HepG2 (cell line): ENCODE measurements at regions not wholly inside any gene's neighbourhood (a gene's known extent, or its start where the extent isn't known, plus 50 kb on each side); places are given as distances from the start of the nearest gene placed in this dataset.

Experiments used
- ATAC-seq: fragments of 200-7000 bp; cut with Tn5 transposase; 3 replicates; pipeline ENCODE4 v1.9.1; 2020; ENCODE audit warnings: mild to moderate bottlenecking, moderate library complexity
- BruUV-seq: library from RNA; stranded (reverse); fragments of 400-500 nt; replicated peaks from 2 replicates; lab custom pipeline; 2021; lab: Mats Ljungman, UMichigan
- CTCF ChIA-PET: fragments of 300-600 bp; formaldehyde crosslinking; extraction: SDS; loops from one replicate; lab custom pipeline; 2021; ENCODE audit warnings: low total read pairs, inconsistent platforms, low intra/inter-chr PET ratio; lab: Yijun Ruan, JAX
- POLR2A ChIA-PET: fragments of 350-600 bp; sonication (Branson Sonifier 250); formaldehyde crosslinking; loops from one replicate; lab custom pipeline; 2020; ENCODE audit warnings: antibody characterized with exemption, inconsistent platforms; lab: Yijun Ruan, JAX
- DNase-seq: peaks from one replicate; pipeline ENCODE4 v3.0.0-alpha.2; 2015; ENCODE audit warnings: low spot score
- FAIRE-seq: peaks from 3 replicates; lab custom pipeline; 2011; peaks lifted over from hg19 to GRCh38; lab: Jason Lieb, UNC
- H2AFZ ChIP-seq: one replicate; pipeline ENCODE4 v1.6.1; 2011; ENCODE audit warnings: low read length, inconsistent platforms
- H3K27ac ChIP-seq: fragments of 300-600 bp; 3 replicates; pipeline ENCODE4 v1.8.0; 2011; ENCODE audit warnings: mixed run types, mild to moderate bottlenecking, mixed read lengths, low read length, inconsistent platforms; ENCODE audit not compliant: insufficient read depth; ENCODE audit errors: extremely low read length
- H3K27me3 ChIP-seq, 2 experiments: fragments of 200-600 bp in 1 of 2; 2 replicates in 1 of 2; 3 replicates in 1 of 2; pipeline versions ENCODE4 v1.6.0 to v1.8.0; 2011; ENCODE audit warnings: low read length in 2 of 2, mild to moderate bottlenecking in 2 of 2, moderate library complexity in 2 of 2, inconsistent platforms in 1 of 2; ENCODE audit not compliant: insufficient read depth in 2 of 2, control insufficient read depth in 1 of 2
- H3K36me3 ChIP-seq, 2 experiments: fragments of 200-600 bp in 1 of 2; replicated peaks in 1 of 2; 2 replicates in 1 of 2; 3 replicates in 1 of 2; pipeline versions ENCODE4 v1.5.1 to v1.8.0; 2011; ENCODE audit warnings: low read length in 2 of 2, inconsistent platforms in 1 of 2; ENCODE audit not compliant: insufficient read depth in 2 of 2, control insufficient read depth in 1 of 2
- H3K4me1 ChIP-seq: 2 replicates; pipeline ENCODE4 v1.5.1; 2012; ENCODE audit warnings: low read length, inconsistent platforms; ENCODE audit not compliant: insufficient read depth
- H3K4me2 ChIP-seq: 2 replicates; pipeline ENCODE4 v1.6.0; 2011; ENCODE audit warnings: low read depth, low read length, inconsistent platforms
- H3K4me3 ChIP-seq, 3 experiments: fragments of 200-600 bp in 1 of 3; sonication (generic), shearing (Covaris generic) in 1 of 3; replicated peaks in 1 of 3; 2 replicates each; pipeline ENCODE4 v1.5.1; 2011 to 2016; ENCODE audit warnings: low read length in 3 of 3, inconsistent platforms in 2 of 3, low read depth in 2 of 3, mild to moderate bottlenecking in 2 of 3, control low read depth in 1 of 3, mixed read lengths in 1 of 3; ENCODE audit not compliant: insufficient read depth in 1 of 3
- H3K79me2 ChIP-seq: one replicate; pipeline ENCODE4 v1.6.1; 2011; ENCODE audit warnings: low read length, inconsistent platforms; ENCODE audit not compliant: insufficient read depth
- H3K9ac ChIP-seq: 2 replicates; pipeline ENCODE4 v1.6.0; 2011; ENCODE audit warnings: mild to moderate bottlenecking, low read depth, low read length, inconsistent platforms; ENCODE audit not compliant: insufficient read depth
- H3K9me3 ChIP-seq: 2 replicates; pipeline ENCODE4 v1.5.1; 2012; ENCODE audit warnings: mild to moderate bottlenecking, low read length
- H4K20me1 ChIP-seq: 2 replicates; pipeline ENCODE4 v1.6.0; 2011; ENCODE audit warnings: inconsistent platforms, mild to moderate bottlenecking, low read length, moderate library complexity; ENCODE audit not compliant: insufficient read depth
- ATF7 ChIP-seq, 2 experiments: fragments of 450-650 bp in 1 of 2; sonication (generic) in 1 of 2; formaldehyde crosslinking in 1 of 2; IDR thresholded peaks; 2 replicates each; pipeline versions ENCODE4 v1.4.0 to v1.6.1; 2016 to 2020; ENCODE audit warnings: antibody characterized with exemption in 1 of 2, mild to moderate bottlenecking in 1 of 2, missing genetic modification reagents in 1 of 2
- CBX5 ChIP-seq: sonication (generic); formaldehyde crosslinking; IDR thresholded peaks from 2 replicates; pipeline ENCODE4 v1.4.0; 2020; ENCODE audit warnings: missing genetic modification reagents, borderline replicate concordance
- DMAP1 ChIP-seq: IDR thresholded peaks from 2 replicates; pipeline ENCODE4 v1.6.1; 2016
- GZF1 ChIP-seq: sonication (generic); formaldehyde crosslinking; IDR thresholded peaks from 2 replicates; pipeline ENCODE4 v1.5.1; 2020; ENCODE audit warnings: mild to moderate bottlenecking, missing genetic modification reagents
- HOXA3 ChIP-seq: sonication (generic); formaldehyde crosslinking; IDR thresholded peaks from 2 replicates; pipeline ENCODE4 v1.5.0; 2020; ENCODE audit warnings: missing genetic modification reagents
- HOXA7 ChIP-seq: sonication (generic); formaldehyde crosslinking; IDR thresholded peaks from 2 replicates; pipeline ENCODE4 v1.8.1; 2022; ENCODE audit warnings: mild to moderate bottlenecking, missing genetic modification reagents, moderate library complexity
- MAFF ChIP-seq: IDR thresholded peaks from 2 replicates; pipeline ENCODE4 v1.6.1; 2011; ENCODE audit warnings: low read depth, low read length, improper control_type of control experiment
- MAFK ChIP-seq, 2 experiments: IDR thresholded peaks in 1 of 2; conservative IDR thresholded peaks in 1 of 2; 2 replicates each; pipeline ENCODE4 v1.6.1; 2011; ENCODE audit warnings: improper control_type of control experiment in 2 of 2, low read length in 2 of 2
- MTF2 ChIP-seq: sonication (generic); formaldehyde crosslinking; IDR thresholded peaks from 2 replicates; pipeline ENCODE4 v1.5.0; 2020; ENCODE audit warnings: missing genetic modification reagents, borderline replicate concordance
- MXD4 ChIP-seq: IDR thresholded peaks from 2 replicates; pipeline ENCODE4 v1.6.1; 2016; ENCODE audit warnings: mild to moderate bottlenecking, missing biosample characterization, missing genetic modification reagents
- NCOR1 ChIP-seq: fragments of 200-600 bp; sonication (generic); IDR thresholded peaks from 2 replicates; pipeline ENCODE4 v1.7.0; 2017; ENCODE audit warnings: antibody characterized with exemption, low read length, borderline replicate concordance
- POLR2A ChIP-seq, 2 experiments: IDR thresholded peaks; 2 replicates each; pipeline ENCODE4 v1.6.1; 2011; ENCODE audit warnings: low read depth in 2 of 2, low read length in 2 of 2, mild to moderate bottlenecking in 1 of 2, moderate library complexity in 1 of 2; ENCODE audit not compliant: insufficient read depth in 1 of 2
- RFX5 ChIP-seq: IDR thresholded peaks from 2 replicates; pipeline ENCODE4 v1.6.1; 2011; ENCODE audit warnings: low read depth, low read length, improper control_type of control experiment
- TEAD3 ChIP-seq: optimal IDR thresholded peaks from 2 replicates; pipeline ENCODE3; 2016; ENCODE audit warnings: borderline replicate concordance
- ZBTB38 ChIP-seq: sonication (generic); formaldehyde crosslinking; IDR thresholded peaks from 2 replicates; pipeline ENCODE4 v1.5.1; 2020; ENCODE audit warnings: mild to moderate bottlenecking, missing genetic modification reagents
- ZSCAN21 ChIP-seq: sonication (generic); formaldehyde crosslinking; IDR thresholded peaks from 2 replicates; pipeline ENCODE4 v1.8.0; 2022; ENCODE audit warnings: mild to moderate bottlenecking, missing genetic modification reagents, moderate library complexity, borderline replicate concordance
- WGBS: methylation state at CpG from one replicate; pipeline ENCODE4 v1.1.6; 2017; ENCODE audit warnings: low lambda C conversion rate; 5-methylcytosine and 5-hydroxymethylcytosine counted together
- in situ Hi-C: cut with HindIII; loops from 2 replicates; pipeline ENCODE4 v1.10.0; 2017; ENCODE audit warnings: low pct_unique_long_range_greater_than_20kb; ENCODE audit not compliant: extremely low pct_ligation_motif_present
- intact Hi-C: fragments of 100-400 bp; cut with micrococcal nuclease; formaldehyde crosslinking; loops from one replicate; pipeline ENCODE4 v1.10.0; 2022; ENCODE audit not compliant: unreplicated experiment
- TF ChIP-seq, protein P1 (sequence below): IDR thresholded peaks from 2 replicates; pipeline ENCODE4 v1.6.1; 2016; ENCODE audit warnings: mild to moderate bottlenecking

DNA sequence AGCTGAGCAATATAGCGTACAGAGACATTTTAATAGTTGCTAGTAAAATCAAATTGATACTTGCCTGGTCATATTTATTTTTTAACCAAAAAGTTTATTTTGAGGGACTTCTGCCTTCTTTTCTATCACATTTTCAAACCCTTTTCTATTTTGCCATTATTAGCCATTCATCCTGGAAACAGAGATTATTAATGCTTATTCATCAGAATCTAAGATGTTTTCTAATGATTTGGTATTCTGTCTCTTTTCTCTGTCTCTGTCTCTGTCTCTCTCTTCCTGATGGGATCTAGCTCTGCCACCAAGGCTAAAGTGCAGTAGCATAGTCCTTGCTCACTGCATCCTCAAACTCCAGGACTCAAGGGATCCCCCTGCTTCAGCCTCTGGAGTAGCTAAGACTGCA, 871.3 kb upstream of the CDH8 start:
- no peaks in the 10 kb centered on the region for H3K79me2 ChIP-seq
- BruUV-seq, result no TSS peak
- H3K27ac ChIP-seq, result no peak overlapping the region
- TF ChIP-seq RFX5, result no peak
- TF ChIP-seq MAFF, result peak; percentile 66
- no peak for TF ChIP-seq ZSCAN21
- TF ChIP-seq MAFK (conservative IDR thresholded peaks at IDR 0.05 in 1 of 2, IDR thresholded peaks at IDR 0.05 in 1 of 2; ENCODE audit: low read length in 2 of 2), result peak; percentile 44 to 70
- H3K4me2 ChIP-seq, result no peak overlapping the region
- no peak overlapping the region for H3K4me3 ChIP-seq
- no peaks in the 10 kb centered on the region for H3K27me3 ChIP-seq
- no peaks in the 10 kb centered on the region for H3K4me1 ChIP-seq
- in situ Hi-C loops, result no loop called here
- ChIA-PET POLR2A (no interaction called here), CTCF (no interaction called here)
- H3K9me3 ChIP-seq, result peaks cover 80% of the 10 kb centered on the region
- intact Hi-C loops, result no loop called here
- H4K20me1 ChIP-seq, result no peaks in the 10 kb centered on the region
- WGBS, result 50% methylated on average over 1 of the region's 1 CpG
- ATAC-seq (no peak), FAIRE-seq (no peak), DNase-seq (no peak)
- H3K9ac ChIP-seq, result no peak overlapping the region
- H2AFZ ChIP-seq, result no peak overlapping the region
- H3K36me3 ChIP-seq, result no peaks in the 10 kb centered on the region

DNA sequence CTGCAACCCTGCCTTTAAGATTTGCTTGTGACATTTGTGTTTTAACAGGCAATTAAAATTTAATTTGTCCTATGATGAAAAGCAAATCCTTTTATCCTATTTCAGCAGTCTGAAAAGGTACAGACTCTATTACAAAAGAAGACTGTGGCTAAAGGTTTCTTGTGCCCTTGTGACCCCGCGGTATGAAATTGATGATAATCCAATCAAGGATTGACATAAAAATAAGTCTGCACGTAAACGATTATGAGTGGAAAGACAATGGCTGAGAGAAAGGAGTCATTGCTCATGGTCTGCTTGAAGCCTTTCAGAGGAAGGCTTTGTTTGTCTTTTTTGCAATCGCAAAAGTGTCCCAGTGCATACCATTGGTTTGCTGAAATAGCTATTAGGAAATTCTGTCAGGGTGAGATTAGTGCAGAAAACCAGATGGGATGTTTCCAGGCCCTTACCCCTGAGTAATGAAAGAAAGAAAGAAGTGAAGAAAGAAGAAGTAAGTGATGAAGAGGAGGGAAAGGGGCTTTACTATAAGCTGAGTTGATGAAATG, 867.8 kb upstream of the CDH8 start:
- ATAC-seq (no peak), DNase-seq (no peak), FAIRE-seq (no peak)
- Histone ChIP-seq H3K4me2 (no peak overlapping the region), H3K9ac (no peak overlapping the region), H3K27ac (no peak overlapping the region), H3K27me3 (no peaks in the 10 kb centered on the region), H2AFZ (no peak overlapping the region), H3K9me3 (peaks cover 76% of the 10 kb centered on the region), H3K4me1 (no peaks in the 10 kb centered on the region), H4K20me1 (no peaks in the 10 kb centered on the region), H3K79me2 (no peaks in the 10 kb centered on the region), H3K36me3 (no peaks in the 10 kb centered on the region), H3K4me3 (no peak overlapping the region)
- WGBS, result 18% methylated on average over 5 of the region's 5 CpGs
- intact Hi-C loops, result no loop called here
- no peak for TF ChIP-seq ZBTB38 (CRISPR knock-in tag)
- TF ChIP-seq, protein P1, sequence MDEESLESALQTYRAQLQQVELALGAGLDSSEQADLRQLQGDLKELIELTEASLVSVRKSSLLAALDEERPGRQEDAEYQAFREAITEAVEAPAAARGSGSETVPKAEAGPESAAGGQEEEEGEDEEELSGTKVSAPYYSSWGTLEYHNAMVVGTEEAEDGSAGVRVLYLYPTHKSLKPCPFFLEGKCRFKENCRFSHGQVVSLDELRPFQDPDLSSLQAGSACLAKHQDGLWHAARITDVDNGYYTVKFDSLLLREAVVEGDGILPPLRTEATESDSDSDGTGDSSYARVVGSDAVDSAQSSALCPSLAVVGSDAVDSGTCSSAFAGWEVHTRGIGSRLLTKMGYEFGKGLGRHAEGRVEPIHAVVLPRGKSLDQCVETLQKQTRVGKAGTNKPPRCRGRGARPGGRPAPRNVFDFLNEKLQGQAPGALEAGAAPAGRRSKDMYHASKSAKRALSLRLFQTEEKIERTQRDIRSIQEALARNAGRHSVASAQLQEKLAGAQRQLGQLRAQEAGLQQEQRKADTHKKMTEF, result no peak
- no peak for TF ChIP-seq GZF1 (CRISPR knock-in tag)
- TF ChIP-seq NCOR1, result no peak
- TF ChIP-seq DMAP1 (CRISPR knock-in tag), result no peak
- TF ChIP-seq MXD4, result no peak
- TF ChIP-seq POLR2A (IDR thresholded peaks at IDR 0.05; ENCODE audit: insufficient read depth in 1 of 2, low read depth in 2 of 2, low read length in 2 of 2), result no peak
- no peak for TF ChIP-seq HOXA3 (CRISPR knock-in tag)
- no peak for TF ChIP-seq HOXA7 (CRISPR knock-in tag)
- TF ChIP-seq ATF7 (IDR thresholded peaks at IDR 0.05), result no peak
- no peak for TF ChIP-seq ATF7 (CRISPR knock-in tag; IDR thresholded peaks at IDR 0.05)
- no peak for TF ChIP-seq MTF2 (CRISPR knock-in tag)
- no peak for TF ChIP-seq CBX5 (CRISPR knock-in tag)
- no peak for TF ChIP-seq TEAD3 (CRISPR knock-in tag)
- in situ Hi-C loops, result no loop called here
- BruUV-seq, result no TSS peak
- CTCF ChIA-PET, result no interaction called here
- POLR2A ChIA-PET, result no interaction called here
